Stimulated activated memory B cell treated with anti-CD40 and anti-IgM and Interleukin-4, amounts not matched to agents 10 μg/mL and 1 μg/mL and 100 μg/mL, for 72 hours (primary cell): ENCODE measurements at regions not wholly inside any gene's neighbourhood (a gene's known extent, or its start where the extent isn't known, plus 50 kb on each side); places are given as distances from the start of the nearest gene placed in this dataset.

Experiments used
- ATAC-seq: fragments of 150-1000 bp; cut with Tn5 transposase; 2 replicates; pipeline ENCODE4 v1.10.0; 2021
- H3K27ac Mint-ChIP-seq: one replicate; pipeline ENCODE4 v1.8.0; 2022; ENCODE audit warnings: mild to moderate bottlenecking, mixed read lengths
- H3K27me3 Mint-ChIP-seq: one replicate; pipeline ENCODE4 v1.8.0; 2022; ENCODE audit warnings: mixed read lengths
- H3K36me3 Mint-ChIP-seq: one replicate; pipeline ENCODE4 v1.8.0; 2022; ENCODE audit warnings: mixed read lengths
- H3K4me1 Mint-ChIP-seq: one replicate; pipeline ENCODE4 v1.8.0; 2022; ENCODE audit warnings: mixed read lengths
- H3K4me3 Mint-ChIP-seq: one replicate; pipeline ENCODE4 v1.8.0; 2022; ENCODE audit warnings: mild to moderate bottlenecking, moderate library complexity, mixed read lengths
- H3K9me3 Mint-ChIP-seq: one replicate; pipeline ENCODE4 v1.8.0; 2022; ENCODE audit warnings: mixed read lengths

GRCh38 chr7:128145191-128145590 is 95.9 kb upstream of the LEP start:
- no peak overlapping the region for H3K27ac Mint-ChIP-seq
- no peak for ATAC-seq
- peaks cover 6% of the 10 kb centered on the region for H3K9me3 Mint-ChIP-seq
- no peaks in the 10 kb centered on the region for H3K27me3 Mint-ChIP-seq
- no peaks in the 10 kb centered on the region for H3K4me1 Mint-ChIP-seq
- H3K36me3 Mint-ChIP-seq, result peaks cover 6% of the 10 kb centered on the region
- H3K4me3 Mint-ChIP-seq, result no peak overlapping the region

GRCh38 chr7:128146052-128146451 is 95.0 kb upstream of the LEP start:
- H3K4me3 Mint-ChIP-seq, result no peak overlapping the region
- no peaks in the 10 kb centered on the region for H3K4me1 Mint-ChIP-seq
- H3K9me3 Mint-ChIP-seq, result peaks cover 6% of the 10 kb centered on the region
- ATAC-seq, result no peak
- no peak overlapping the region for H3K27ac Mint-ChIP-seq
- H3K36me3 Mint-ChIP-seq, result peaks cover 6% of the 10 kb centered on the region
- no peaks in the 10 kb centered on the region for H3K27me3 Mint-ChIP-seq

DNA sequence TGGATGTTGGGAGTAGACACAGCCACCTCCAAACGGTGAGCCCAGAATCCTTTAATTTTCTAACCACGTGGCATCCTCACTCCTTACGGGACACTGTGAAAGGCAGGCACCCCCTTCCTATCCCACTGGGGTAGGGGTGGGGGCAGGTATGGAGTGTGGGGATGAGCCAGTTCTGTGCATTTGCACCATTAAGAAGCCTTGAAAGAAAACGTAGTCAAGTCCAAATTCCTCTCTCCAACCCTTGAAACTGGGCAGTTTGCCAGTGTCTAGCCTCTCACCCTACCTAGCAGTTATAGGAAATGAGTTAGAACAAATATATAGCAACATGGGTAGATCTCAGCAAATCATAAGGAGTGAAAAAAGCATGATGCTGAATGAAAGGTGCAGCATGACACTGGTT is 92.4 kb upstream of the LEP start:
- Mint-ChIP-seq H3K36me3 (no peaks in the 10 kb centered on the region), H3K4me1 (no peaks in the 10 kb centered on the region), H3K9me3 (peaks cover 2% of the 10 kb centered on the region), H3K27ac (no peak overlapping the region), H3K4me3 (no peak overlapping the region), H3K27me3 (no peaks in the 10 kb centered on the region)
- ATAC-seq, result no peak

DNA sequence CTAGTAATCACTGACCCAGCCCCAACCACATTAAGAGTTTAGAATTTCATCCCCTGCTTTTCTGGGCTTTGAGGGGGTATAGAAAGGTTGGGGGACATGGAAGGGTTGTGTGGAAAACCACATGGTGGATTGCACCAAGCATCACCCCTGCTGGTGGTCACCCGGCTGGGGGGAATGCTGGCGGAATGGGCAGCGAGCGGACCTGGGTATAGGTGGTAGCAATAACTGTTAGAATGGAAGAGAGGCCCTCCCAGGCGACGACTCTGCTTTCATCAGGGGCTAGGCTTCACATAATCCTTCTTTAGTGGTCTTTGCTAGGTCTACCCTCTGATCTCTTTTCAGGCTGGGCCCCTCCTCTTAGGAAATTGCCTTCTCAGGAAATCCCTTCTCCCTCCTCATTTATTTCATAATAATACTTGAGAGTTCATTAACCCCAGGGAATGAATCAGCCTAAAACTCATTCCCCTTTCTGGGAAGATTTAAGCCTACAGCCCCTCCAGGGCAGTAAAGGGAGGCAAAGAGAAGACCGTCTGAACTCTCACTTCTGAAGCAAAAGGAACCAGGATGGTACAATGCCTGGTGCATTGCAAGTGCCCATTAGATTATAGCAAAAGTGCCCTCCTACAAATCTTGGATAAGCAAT is 90.7 kb upstream of the LEP start:
- Mint-ChIP-seq H3K4me1 (no peaks in the 10 kb centered on the region), H3K27ac (no peak overlapping the region)
- no peak for ATAC-seq

DNA sequence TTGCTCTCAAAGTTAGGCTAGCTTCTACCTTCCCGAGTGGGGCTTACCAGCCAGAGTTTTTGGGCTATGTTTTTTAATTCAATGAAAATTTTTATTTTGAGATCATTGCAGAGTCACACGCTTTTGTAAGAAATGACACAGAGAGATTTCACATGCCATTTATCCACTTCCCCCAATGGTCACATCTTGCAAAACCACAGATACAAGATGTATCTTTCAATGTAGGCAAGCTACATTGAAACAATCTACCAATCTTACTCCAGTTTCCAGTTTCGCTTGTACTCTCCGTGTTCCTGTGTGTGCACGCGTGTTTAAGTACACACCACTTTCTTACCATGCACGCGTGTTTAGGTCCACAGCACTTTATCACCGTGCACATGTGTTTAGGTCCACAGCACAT is 89.4 kb upstream of the LEP start:
- Mint-ChIP-seq H3K27me3 (no peaks in the 10 kb centered on the region), H3K4me1 (no peaks in the 10 kb centered on the region), H3K27ac (no peak overlapping the region), H3K9me3 (no peaks in the 10 kb centered on the region), H3K36me3 (no peaks in the 10 kb centered on the region), H3K4me3 (no peak overlapping the region)
- no peak for ATAC-seq

More for the DNA sequence above, 90.7 kb upstream of the LEP start:
- Mint-ChIP-seq H3K36me3 (no peaks in the 10 kb centered on the region), H3K4me3 (no peak overlapping the region), H3K9me3 (no peaks in the 10 kb centered on the region), H3K27me3 (no peaks in the 10 kb centered on the region)

DNA sequence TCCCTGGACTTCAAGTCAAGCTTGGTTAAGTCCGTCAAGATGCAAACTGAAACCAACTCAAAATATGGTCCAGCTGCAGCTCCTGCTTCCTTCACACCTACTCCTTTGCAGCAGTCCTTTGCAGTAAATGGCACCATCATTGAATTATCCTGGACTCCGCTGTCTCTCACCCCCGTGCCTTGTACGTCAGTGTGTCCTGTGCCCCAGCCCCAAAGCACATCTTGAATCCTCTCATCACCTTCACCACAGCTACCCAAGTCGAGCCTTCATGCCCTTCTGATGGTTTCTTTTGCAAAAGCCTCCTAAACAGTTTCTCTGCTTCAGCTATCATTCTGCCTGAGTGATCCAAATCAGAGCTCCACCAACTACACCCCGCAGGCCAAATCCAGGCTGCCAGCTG is 88.4 kb upstream of the LEP start:
- no peak overlapping the region for H3K27ac Mint-ChIP-seq
- peaks cover under 1% of the 10 kb centered on the region for H3K27me3 Mint-ChIP-seq
- no peaks in the 10 kb centered on the region for H3K9me3 Mint-ChIP-seq
- H3K4me3 Mint-ChIP-seq, result no peak overlapping the region
- no peaks in the 10 kb centered on the region for H3K4me1 Mint-ChIP-seq
- no peak for ATAC-seq
- H3K36me3 Mint-ChIP-seq, result no peaks in the 10 kb centered on the region

- Mint-ChIP-seq H3K4me1 (no peaks in the 10 kb centered on the region), H3K4me3 (no peak overlapping the region), H3K36me3 (no peaks in the 10 kb centered on the region), H3K27ac (no peak overlapping the region), H3K27me3 (peaks cover 7% of the 10 kb centered on the region), H3K9me3 (no peaks in the 10 kb centered on the region)
- ATAC-seq, result no peak
Observed at GRCh38 chr7:128153436-128153835, 87.6 kb upstream of the LEP start.

- ATAC-seq, result no peak
- H3K4me1 Mint-ChIP-seq, result no peaks in the 10 kb centered on the region
- no peaks in the 10 kb centered on the region for H3K9me3 Mint-ChIP-seq
- peaks cover 11% of the 10 kb centered on the region for H3K27me3 Mint-ChIP-seq
- H3K27ac Mint-ChIP-seq, result no peak overlapping the region
- H3K4me3 Mint-ChIP-seq, result no peak overlapping the region
- H3K36me3 Mint-ChIP-seq, result no peaks in the 10 kb centered on the region
Observed at GRCh38 chr7:128154504-128154903, 86.6 kb upstream of the LEP start.

DNA sequence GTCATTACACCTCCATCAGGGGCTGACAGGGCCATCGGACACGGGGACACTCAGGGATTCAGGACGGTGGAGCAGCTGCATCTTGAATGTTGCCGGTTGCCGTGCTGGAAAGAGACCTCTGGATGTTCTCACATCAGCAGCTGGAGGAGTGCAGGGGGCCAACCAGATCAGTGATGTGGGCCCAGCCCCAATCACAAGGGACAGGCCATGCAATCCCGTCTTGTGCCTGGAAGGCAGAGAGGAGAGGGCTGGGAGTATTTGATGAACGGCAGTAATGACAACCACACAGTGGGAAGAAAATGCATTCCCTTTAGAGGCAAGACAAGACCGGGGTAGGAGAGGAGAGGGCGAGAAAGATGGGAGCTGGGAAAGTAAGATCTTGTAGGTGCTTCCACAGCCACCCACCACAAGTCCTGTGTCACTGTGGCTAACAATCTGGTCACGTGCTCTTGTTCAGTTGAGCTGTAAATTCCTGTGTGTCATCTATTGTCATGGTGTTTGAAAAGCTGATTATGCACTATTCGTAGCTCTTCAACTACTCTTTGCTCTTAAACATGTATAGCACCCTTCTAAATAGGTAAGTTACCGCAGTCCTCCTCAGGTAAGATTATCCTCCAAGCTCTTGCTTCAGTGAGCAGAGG is 85.9 kb upstream of the LEP start:
- Mint-ChIP-seq H3K27me3 (peaks cover 11% of the 10 kb centered on the region), H3K4me3 (no peak overlapping the region)

GRCh38 chr7:128157906-128158305 is 83.2 kb upstream of the LEP start:
- Mint-ChIP-seq H3K27me3 (peaks cover 30% of the 10 kb centered on the region), H3K4me3 (no peak overlapping the region), H3K4me1 (no peaks in the 10 kb centered on the region), H3K36me3 (peaks cover 6% of the 10 kb centered on the region), H3K9me3 (no peaks in the 10 kb centered on the region), H3K27ac (no peak overlapping the region)
- ATAC-seq, result no peak

More for the DNA sequence above, 85.9 kb upstream of the LEP start:
- no peak for ATAC-seq
- no peaks in the 10 kb centered on the region for H3K36me3 Mint-ChIP-seq
- H3K27ac Mint-ChIP-seq, result no peak overlapping the region
- no peaks in the 10 kb centered on the region for H3K9me3 Mint-ChIP-seq
- no peaks in the 10 kb centered on the region for H3K4me1 Mint-ChIP-seq

DNA sequence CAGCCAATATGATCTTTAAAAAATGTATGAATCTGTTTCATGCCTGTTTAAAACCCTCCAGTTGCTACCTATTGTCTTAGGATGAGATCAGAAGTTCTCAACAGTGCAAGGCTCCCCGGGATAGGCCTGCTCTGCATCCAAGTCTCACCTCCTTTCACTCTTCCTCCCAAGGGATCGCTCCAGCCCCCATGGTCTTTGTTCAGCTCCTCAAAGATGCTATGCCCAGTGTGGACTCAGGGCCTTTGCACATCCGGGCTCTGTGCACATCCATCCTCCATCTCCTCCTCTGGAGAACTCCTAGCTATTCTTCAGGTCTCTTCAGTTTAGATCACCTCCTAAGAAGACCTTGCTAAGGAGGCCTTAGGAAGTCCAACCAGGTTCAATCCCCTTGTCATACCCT is 82.7 kb upstream of the LEP start:
- no peak for ATAC-seq
- no peak overlapping the region for H3K4me3 Mint-ChIP-seq
- peaks cover 35% of the 10 kb centered on the region for H3K27me3 Mint-ChIP-seq
- no peaks in the 10 kb centered on the region for H3K9me3 Mint-ChIP-seq
- no peak overlapping the region for H3K27ac Mint-ChIP-seq
- peaks cover 7% of the 10 kb centered on the region for H3K36me3 Mint-ChIP-seq
- no peaks in the 10 kb centered on the region for H3K4me1 Mint-ChIP-seq

DNA sequence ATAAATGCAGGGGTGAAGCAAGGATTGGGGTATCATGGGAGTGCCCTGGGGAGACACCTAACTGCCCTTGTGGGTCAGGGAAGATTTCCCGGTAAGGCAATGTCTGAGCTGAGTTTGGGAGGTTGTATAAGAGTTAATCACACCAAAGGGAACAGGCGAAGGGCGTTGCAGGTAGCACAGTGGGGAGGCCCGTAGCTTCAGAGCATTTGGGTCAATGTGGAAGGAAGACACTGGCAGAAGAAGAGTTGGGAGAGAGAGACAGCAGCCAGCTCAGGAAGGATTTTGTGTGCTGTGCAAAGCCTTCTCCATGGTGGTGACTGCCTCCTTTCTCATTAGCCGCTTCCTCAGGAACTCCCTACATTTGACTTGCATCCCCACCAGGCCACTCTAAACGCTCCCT is 80.8 kb upstream of the LEP start:
- Mint-ChIP-seq H3K9me3 (no peaks in the 10 kb centered on the region), H3K36me3 (peaks cover 7% of the 10 kb centered on the region), H3K27me3 (peaks cover 47% of the 10 kb centered on the region), H3K4me1 (peaks cover 4% of the 10 kb centered on the region), H3K27ac (no peak overlapping the region), H3K4me3 (no peak overlapping the region)
- ATAC-seq, result no peak

DNA sequence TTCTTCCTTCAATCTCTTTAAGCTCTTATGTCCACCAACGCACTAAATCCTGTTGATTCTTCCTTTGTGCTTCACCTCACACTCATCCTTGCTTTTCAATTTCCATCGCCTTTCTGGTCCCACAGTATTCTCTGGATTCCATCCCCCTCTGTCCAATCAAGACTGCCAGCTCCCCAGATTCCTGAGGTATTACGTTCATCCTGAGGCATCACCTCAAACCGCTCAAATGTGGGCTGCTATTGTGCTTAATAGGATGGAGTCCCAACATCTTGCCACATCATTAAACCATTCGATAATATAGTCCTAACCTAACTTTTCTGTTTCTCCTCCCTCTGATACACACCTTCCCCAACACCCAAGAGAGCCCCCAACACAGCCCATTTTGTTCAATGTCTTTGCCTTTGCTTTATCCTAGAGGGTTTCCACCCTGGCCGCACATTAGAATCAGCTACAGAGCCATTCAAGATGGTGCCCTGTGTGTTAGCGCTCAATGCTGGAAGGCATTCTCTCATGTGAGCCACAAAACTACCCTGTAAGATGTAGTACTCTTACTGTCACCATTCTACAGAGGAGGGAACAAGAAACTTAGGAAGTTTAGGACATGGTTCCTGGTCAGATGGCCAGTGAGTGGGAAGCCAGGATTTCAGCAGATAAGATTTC is 79.5 kb upstream of the LEP start:
- no peaks in the 10 kb centered on the region for H3K9me3 Mint-ChIP-seq
- H3K4me3 Mint-ChIP-seq, result no peak overlapping the region
- no peak for ATAC-seq
- H3K4me1 Mint-ChIP-seq, result peaks cover 17% of the 10 kb centered on the region
- peaks cover 60% of the 10 kb centered on the region for H3K27me3 Mint-ChIP-seq
- H3K36me3 Mint-ChIP-seq, result peaks cover 7% of the 10 kb centered on the region
- H3K27ac Mint-ChIP-seq, result no peak overlapping the region

- peaks cover 7% of the 10 kb centered on the region for H3K36me3 Mint-ChIP-seq
- peaks cover 24% of the 10 kb centered on the region for H3K4me1 Mint-ChIP-seq
- peaks cover 71% of the 10 kb centered on the region for H3K27me3 Mint-ChIP-seq
- no peaks in the 10 kb centered on the region for H3K9me3 Mint-ChIP-seq
- no peak for ATAC-seq
- H3K27ac Mint-ChIP-seq, result no peak overlapping the region
- no peak overlapping the region for H3K4me3 Mint-ChIP-seq
Observed at GRCh38 chr7:128162666-128163065, 78.4 kb upstream of the LEP start.

GRCh38 chr7:128163473-128163872 is 77.6 kb upstream of the LEP start:
- no peak overlapping the region for H3K27ac Mint-ChIP-seq

More at GRCh38 chr7:128163473-128163872, 77.6 kb upstream of the LEP start:
- peaks cover 71% of the 10 kb centered on the region for H3K27me3 Mint-ChIP-seq
- H3K9me3 Mint-ChIP-seq, result no peaks in the 10 kb centered on the region
- H3K36me3 Mint-ChIP-seq, result peaks cover 7% of the 10 kb centered on the region
- ATAC-seq, result no peak
- H3K4me3 Mint-ChIP-seq, result no peak overlapping the region
- H3K4me1 Mint-ChIP-seq, result peaks cover 32% of the 10 kb centered on the region
